ENCODE measurements at regions not wholly inside any gene's neighbourhood (a gene's known extent, or its start where the extent isn't known, plus 50 kb on each side); places are given as distances from the start of the nearest gene placed in this dataset.

DNA sequence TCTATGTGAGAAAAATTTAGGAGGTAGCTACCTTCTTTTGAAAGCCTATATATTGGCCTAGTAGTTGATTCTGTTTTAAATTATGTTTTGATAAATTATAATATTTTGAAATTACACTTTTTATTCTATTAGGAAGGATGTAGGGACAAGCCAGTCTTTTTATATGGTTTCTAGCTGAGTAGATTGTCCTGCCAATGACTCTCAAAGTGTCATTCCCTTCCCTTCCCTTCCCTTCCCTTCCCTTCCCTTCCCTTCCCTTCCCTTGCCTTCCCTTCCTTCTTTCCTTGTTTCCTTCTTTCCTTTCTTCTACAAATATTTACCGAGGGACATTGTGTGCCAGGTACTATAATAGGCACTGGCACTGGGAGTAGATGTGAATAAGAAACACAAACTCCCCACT is 99.7 kb upstream of the HDAC9 start:
- POLR2A ChIA-PET, result no interaction called here
- no peaks in the 10 kb centered on the region for H3K36me3 ChIP-seq (ENCODE audit: control insufficient read depth in 2 of 2, extremely low read depth in 1 of 2, insufficient read depth in 1 of 2, low read length in 1 of 2)
- no peaks in the 10 kb centered on the region for H3K27me3 ChIP-seq (replicated peaks in 1 of 2; ENCODE audit: control insufficient read depth in 2 of 2, extremely low read depth in 1 of 2, insufficient read depth in 2 of 2, low read length in 1 of 2)
- DNase-seq (no peak), ATAC-seq (replicated peaks in 1 of 4) (no peak)
- H3K4me3 ChIP-seq (ENCODE audit: control insufficient read depth in 1 of 2, extremely low read depth in 1 of 2, low read length in 1 of 2), result no peak overlapping the region
- no peak overlapping the region for H3K4me3 Mint-ChIP-seq
- peaks cover 0 to 9% of the 10 kb centered on the region in 2 donors for H3K27me3 Mint-ChIP-seq
- H3K4me1 ChIP-seq (ENCODE audit: control insufficient read depth in 1 of 2, extremely low read depth in 1 of 2, insufficient read depth in 2 of 2, low read length in 2 of 2), result no peaks in the 10 kb centered on the region
- no peaks in the 10 kb centered on the region for H3K9me3 ChIP-seq
- H3K36me3 Mint-ChIP-seq, result no peaks in the 10 kb centered on the region
- CTCF ChIA-PET, result interaction anchor here in 1 of 2 donors (0.6 kb wide), 1 partner anchor 10 kb away, joined by 3 read pairs; no protein-coding TSS in a partner anchor
- no peak overlapping the region for H3K27ac Mint-ChIP-seq
- H3K27ac ChIP-seq (ENCODE audit: low read length), result no peak overlapping the region
- H3K4me1 Mint-ChIP-seq, result peaks cover 0 to 2% (median 0%) of the 10 kb centered on the region in 3 donors
- WGBS (ENCODE audit: insufficient coverage), result no CpG with 5 or more reads among the region's 1 CpG
- H3K9me3 Mint-ChIP-seq, result no peaks in the 10 kb centered on the region

DNA sequence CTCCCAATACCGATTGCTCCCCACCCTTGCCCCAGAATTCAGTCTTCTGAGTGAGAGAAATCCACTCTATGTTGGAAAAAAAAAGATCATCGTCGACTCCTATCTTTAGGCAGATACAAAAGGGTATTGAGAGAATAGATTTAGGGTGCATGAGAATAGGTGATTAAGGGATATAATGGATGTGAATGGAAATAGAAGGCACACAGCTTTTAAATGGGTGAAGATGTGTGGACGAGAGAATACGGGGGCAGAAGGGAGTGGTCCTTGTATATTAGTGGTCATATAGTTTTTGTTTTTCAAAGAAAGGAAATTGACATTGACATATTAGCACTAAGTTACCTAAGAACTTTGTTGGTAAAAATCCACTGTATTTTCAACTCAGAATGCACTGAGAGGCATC is 98.6 kb upstream of the HDAC9 start:
- H3K9me3 ChIP-seq, result no peaks in the 10 kb centered on the region
- ATAC-seq (replicated peaks in 1 of 4), result no peak
- H3K4me3 Mint-ChIP-seq, result no peak overlapping the region
- H3K9me3 Mint-ChIP-seq, result no peaks in the 10 kb centered on the region
- H3K27me3 Mint-ChIP-seq, result peaks cover 0 to 9% of the 10 kb centered on the region in 2 donors
- POLR2A ChIA-PET, result no interaction called here
- peaks cover 0 to 2% (median 0%) of the 10 kb centered on the region in 3 donors for H3K4me1 Mint-ChIP-seq
- no peak for DNase-seq
- 100% methylated on average over 1 of the region's 5 CpGs for WGBS (ENCODE audit: insufficient coverage)
- no peaks in the 10 kb centered on the region for H3K36me3 ChIP-seq (ENCODE audit: control insufficient read depth in 2 of 2, extremely low read depth in 1 of 2, insufficient read depth in 1 of 2, low read length in 1 of 2)
- H3K27ac ChIP-seq (ENCODE audit: low read length), result no peak overlapping the region
- no peaks in the 10 kb centered on the region for H3K36me3 Mint-ChIP-seq
- CTCF ChIA-PET, result no interaction called here
- no peak overlapping the region for H3K27ac Mint-ChIP-seq
- H3K4me1 ChIP-seq (ENCODE audit: control insufficient read depth in 1 of 2, extremely low read depth in 1 of 2, insufficient read depth in 2 of 2, low read length in 2 of 2), result no peaks in the 10 kb centered on the region
- no peak overlapping the region for H3K4me3 ChIP-seq (ENCODE audit: control insufficient read depth in 1 of 2, extremely low read depth in 1 of 2, low read length in 1 of 2)
- no peaks in the 10 kb centered on the region for H3K27me3 ChIP-seq (replicated peaks in 1 of 2; ENCODE audit: control insufficient read depth in 2 of 2, extremely low read depth in 1 of 2, insufficient read depth in 2 of 2, low read length in 1 of 2)

DNA sequence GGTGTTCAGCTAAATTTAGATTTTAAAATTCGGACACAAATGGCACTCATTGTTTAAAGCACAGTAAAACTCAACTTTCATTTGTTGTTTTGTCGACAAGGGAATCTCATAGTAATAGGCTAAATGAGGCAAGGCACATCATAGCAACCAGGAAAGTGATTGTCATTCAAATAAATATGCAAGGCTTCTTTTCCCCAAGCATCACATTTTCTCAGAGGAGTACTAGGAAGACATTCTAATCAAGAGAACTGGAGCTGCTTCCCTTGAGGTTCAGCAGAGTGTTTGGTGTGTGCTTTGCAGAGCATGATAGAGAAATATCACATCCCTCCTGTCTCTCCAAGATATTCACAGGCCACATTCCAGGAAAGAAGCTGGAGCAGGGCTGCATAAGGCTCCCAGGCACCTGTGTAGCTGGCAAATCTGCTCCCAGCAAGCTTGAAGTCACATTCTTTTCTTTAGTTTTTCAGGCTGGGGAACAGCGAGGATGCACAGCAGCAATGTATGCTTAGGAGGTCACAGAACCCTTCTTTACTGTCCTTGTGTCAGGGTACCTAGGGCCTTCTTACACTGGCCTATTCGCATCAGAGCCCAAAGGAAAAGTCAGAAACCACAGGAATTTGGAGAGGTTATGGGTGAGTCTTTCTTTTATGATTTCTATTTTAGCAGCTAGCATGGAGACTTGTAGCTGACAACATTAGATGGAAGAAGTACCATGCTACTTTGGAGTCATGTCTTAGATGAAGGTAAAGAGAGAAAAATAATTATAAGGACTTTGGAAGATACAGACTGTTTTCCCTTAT is 95.9 kb upstream of the HDAC9 start:
- no peak overlapping the region for H3K4me3 Mint-ChIP-seq
- no peaks in the 10 kb centered on the region for H3K27me3 ChIP-seq (replicated peaks in 1 of 2; ENCODE audit: control insufficient read depth in 2 of 2, extremely low read depth in 1 of 2, insufficient read depth in 2 of 2, low read length in 1 of 2)
- no peak overlapping the region for H3K27ac ChIP-seq (ENCODE audit: low read length)
- H3K9me3 ChIP-seq, result no peaks in the 10 kb centered on the region
- H3K36me3 Mint-ChIP-seq, result no peaks in the 10 kb centered on the region
- no peak overlapping the region for H3K4me3 ChIP-seq (ENCODE audit: control insufficient read depth in 1 of 2, extremely low read depth in 1 of 2, low read length in 1 of 2)
- H3K27ac Mint-ChIP-seq, result no peak overlapping the region
- CTCF ChIA-PET, result no interaction called here
- POLR2A ChIA-PET, result no interaction called here
- H3K9me3 Mint-ChIP-seq, result no peaks in the 10 kb centered on the region
- WGBS (ENCODE audit: insufficient coverage), result 60% methylated on average over 1 of the region's 4 CpGs
- no peaks in the 10 kb centered on the region for H3K36me3 ChIP-seq (ENCODE audit: control insufficient read depth in 2 of 2, extremely low read depth in 1 of 2, insufficient read depth in 1 of 2, low read length in 1 of 2)
- peaks cover 0 to 9% of the 10 kb centered on the region in 2 donors for H3K27me3 Mint-ChIP-seq
- no peaks in the 10 kb centered on the region for H3K4me1 ChIP-seq (ENCODE audit: control insufficient read depth in 1 of 2, extremely low read depth in 1 of 2, insufficient read depth in 2 of 2, low read length in 2 of 2)
- DNase-seq, result no peak
- ATAC-seq (replicated peaks in 1 of 4), result no peak
- peaks cover 0 to 2% (median 0%) of the 10 kb centered on the region in 3 donors for H3K4me1 Mint-ChIP-seq

DNA sequence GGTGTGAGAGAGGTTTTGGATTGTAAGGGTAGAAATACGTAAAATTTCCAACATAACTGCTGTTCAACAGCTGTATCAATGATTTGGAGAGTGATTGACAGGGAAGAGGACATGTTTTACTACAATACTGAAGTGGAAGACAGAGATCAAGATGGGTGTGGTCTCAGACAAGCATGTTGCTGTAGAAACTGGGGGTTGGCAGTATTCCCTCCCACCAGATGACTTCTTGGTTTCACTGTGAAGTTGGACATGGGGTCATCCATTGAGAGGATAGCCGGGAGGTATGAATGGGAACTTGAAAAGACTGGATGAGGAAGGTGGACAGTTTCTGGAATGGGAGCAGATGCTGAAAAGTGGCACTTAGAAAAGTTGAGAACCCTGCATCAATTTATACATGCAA is 95.3 kb upstream of the HDAC9 start:
- Mint-ChIP-seq H3K27ac (no peak overlapping the region), H3K36me3 (no peaks in the 10 kb centered on the region), H3K4me3 (no peak overlapping the region), H3K9me3 (no peaks in the 10 kb centered on the region), H3K27me3 (peaks cover 0 to 9% of the 10 kb centered on the region in 2 donors), H3K4me1 (peaks cover 0 to 4% (median 0%) of the 10 kb centered on the region in 3 donors)
- ATAC-seq (replicated peaks in 1 of 4), result no peak
- Histone ChIP-seq H3K27ac (ENCODE audit: low read length) (no peak overlapping the region), H3K4me3 (ENCODE audit: control insufficient read depth in 1 of 2, extremely low read depth in 1 of 2, low read length in 1 of 2) (no peak overlapping the region), H3K36me3 (ENCODE audit: control insufficient read depth in 2 of 2, extremely low read depth in 1 of 2, insufficient read depth in 1 of 2, low read length in 1 of 2) (no peaks in the 10 kb centered on the region), H3K9me3 (no peaks in the 10 kb centered on the region), H3K27me3 (replicated peaks in 1 of 2; ENCODE audit: control insufficient read depth in 2 of 2, extremely low read depth in 1 of 2, insufficient read depth in 2 of 2, low read length in 1 of 2) (no peaks in the 10 kb centered on the region), H3K4me1 (ENCODE audit: control insufficient read depth in 1 of 2, extremely low read depth in 1 of 2, insufficient read depth in 2 of 2, low read length in 2 of 2) (no peaks in the 10 kb centered on the region)
- no peak for DNase-seq
- ChIA-PET POLR2A (no interaction called here), CTCF (no interaction called here)
- WGBS (ENCODE audit: insufficient coverage), result no CpG with 5 or more reads among the region's 2 CpGs

DNA sequence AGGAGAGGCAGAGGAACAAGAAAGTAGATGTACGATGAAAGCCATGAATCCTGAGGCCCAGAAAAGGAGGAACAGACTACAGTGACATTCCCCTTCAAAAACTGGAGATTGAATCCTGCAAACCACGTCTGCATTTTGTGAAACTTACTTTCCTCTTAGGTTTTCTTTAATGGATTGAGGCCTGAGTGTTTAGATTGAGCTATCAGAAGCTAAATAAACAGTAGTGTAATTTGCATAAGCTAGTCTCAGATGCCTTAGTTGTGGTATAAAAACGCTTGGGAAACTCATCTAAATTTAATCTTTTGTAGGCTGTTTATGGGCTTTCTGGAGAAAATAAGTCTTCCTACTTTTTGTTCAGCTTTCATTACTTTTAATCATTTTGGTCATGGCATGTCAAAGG is 94.8 kb upstream of the HDAC9 start:
- WGBS (ENCODE audit: insufficient coverage), result no CpG with 5 or more reads among the region's 3 CpGs
- Mint-ChIP-seq H3K9me3 (no peaks in the 10 kb centered on the region), H3K4me1 (peaks cover 0 to 6% (median 0%) of the 10 kb centered on the region in 3 donors), H3K27ac (no peak overlapping the region), H3K4me3 (no peak overlapping the region), H3K36me3 (no peaks in the 10 kb centered on the region), H3K27me3 (peaks cover 0 to 9% of the 10 kb centered on the region in 2 donors)
- CTCF ChIA-PET, result no interaction called here
- no peak for DNase-seq
- Histone ChIP-seq H3K27me3 (replicated peaks in 1 of 2; ENCODE audit: control insufficient read depth in 2 of 2, extremely low read depth in 1 of 2, insufficient read depth in 2 of 2, low read length in 1 of 2) (no peaks in the 10 kb centered on the region), H3K4me1 (ENCODE audit: control insufficient read depth in 1 of 2, extremely low read depth in 1 of 2, insufficient read depth in 2 of 2, low read length in 2 of 2) (no peaks in the 10 kb centered on the region), H3K27ac (ENCODE audit: low read length) (no peak overlapping the region), H3K9me3 (no peaks in the 10 kb centered on the region), H3K4me3 (ENCODE audit: control insufficient read depth in 1 of 2, extremely low read depth in 1 of 2, low read length in 1 of 2) (no peak overlapping the region), H3K36me3 (ENCODE audit: control insufficient read depth in 2 of 2, extremely low read depth in 1 of 2, insufficient read depth in 1 of 2, low read length in 1 of 2) (no peaks in the 10 kb centered on the region)
- ATAC-seq (replicated peaks in 1 of 4), result no peak
- POLR2A ChIA-PET, result no interaction called here

DNA sequence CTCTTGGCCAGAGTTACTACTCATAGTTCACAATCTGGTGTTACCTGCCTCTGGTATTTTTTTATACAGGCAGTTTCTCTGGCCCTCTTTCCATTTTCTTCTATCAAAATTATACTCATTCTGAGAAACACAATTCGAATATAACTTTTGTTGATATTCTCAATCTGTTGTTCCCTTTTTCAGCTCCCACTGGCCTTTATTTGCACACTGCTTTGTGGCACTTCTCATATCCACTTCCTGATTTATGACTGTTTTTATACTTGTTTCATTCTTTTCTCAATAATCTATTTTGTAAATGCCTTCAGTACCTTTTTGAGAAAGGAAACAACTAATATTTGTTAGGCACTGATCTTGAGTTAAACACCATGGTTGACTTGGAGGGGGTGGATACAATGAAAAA is 93.8 kb upstream of the HDAC9 start:
- Histone ChIP-seq H3K36me3 (ENCODE audit: control insufficient read depth in 2 of 2, extremely low read depth in 1 of 2, insufficient read depth in 1 of 2, low read length in 1 of 2) (no peaks in the 10 kb centered on the region), H3K27me3 (replicated peaks in 1 of 2; ENCODE audit: control insufficient read depth in 2 of 2, extremely low read depth in 1 of 2, insufficient read depth in 2 of 2, low read length in 1 of 2) (no peaks in the 10 kb centered on the region), H3K9me3 (no peaks in the 10 kb centered on the region), H3K4me1 (ENCODE audit: control insufficient read depth in 1 of 2, extremely low read depth in 1 of 2, insufficient read depth in 2 of 2, low read length in 2 of 2) (no peaks in the 10 kb centered on the region), H3K4me3 (ENCODE audit: control insufficient read depth in 1 of 2, extremely low read depth in 1 of 2, low read length in 1 of 2) (no peak overlapping the region), H3K27ac (ENCODE audit: low read length) (no peak overlapping the region)
- no peak for DNase-seq
- Mint-ChIP-seq H3K36me3 (no peaks in the 10 kb centered on the region), H3K27me3 (peaks cover 0 to 8% of the 10 kb centered on the region in 2 donors), H3K4me1 (peaks cover 0 to 6% (median 0%) of the 10 kb centered on the region in 3 donors), H3K4me3 (no peak overlapping the region), H3K27ac (no peak overlapping the region), H3K9me3 (no peaks in the 10 kb centered on the region)
- ChIA-PET POLR2A (no interaction called here), CTCF (no interaction called here)
- ATAC-seq (replicated peaks in 1 of 4), result no peak
- WGBS (ENCODE audit: insufficient coverage), result no CpG with 5 or more reads among the region's 1 CpG
